SKM-1 (cell line): ENCODE measurements at regions not wholly inside any gene's neighbourhood (a gene's known extent, or its start where the extent isn't known, plus 50 kb on each side); places are given as distances from the start of the nearest gene placed in this dataset.

Experiments used
- DNase-seq: peaks from one replicate; lab custom pipeline; 2025; ENCODE audit not compliant: unreplicated experiment; lab: John Stamatoyannopoulos, UW

DNA sequence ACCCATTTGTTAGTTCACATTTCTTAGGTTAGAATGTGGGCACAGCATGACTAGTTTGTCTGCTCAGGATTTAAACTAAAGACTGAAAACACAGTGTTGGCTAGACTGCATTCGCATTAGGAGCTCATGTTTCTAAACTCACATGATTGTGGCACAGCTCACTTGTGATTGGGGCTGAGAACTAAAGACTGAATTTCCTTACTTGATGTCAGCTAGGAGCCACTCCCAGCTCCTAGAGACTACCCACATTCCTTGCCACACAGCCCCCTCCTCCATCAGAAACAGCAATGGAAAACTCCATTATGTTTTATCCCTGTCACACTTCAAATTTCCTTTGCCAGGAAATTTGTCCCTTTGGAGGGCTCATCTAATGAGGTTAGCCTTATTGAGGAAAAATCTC is 170.2 kb upstream of the NUDT6 start:
- no peak for DNase-seq

DNA sequence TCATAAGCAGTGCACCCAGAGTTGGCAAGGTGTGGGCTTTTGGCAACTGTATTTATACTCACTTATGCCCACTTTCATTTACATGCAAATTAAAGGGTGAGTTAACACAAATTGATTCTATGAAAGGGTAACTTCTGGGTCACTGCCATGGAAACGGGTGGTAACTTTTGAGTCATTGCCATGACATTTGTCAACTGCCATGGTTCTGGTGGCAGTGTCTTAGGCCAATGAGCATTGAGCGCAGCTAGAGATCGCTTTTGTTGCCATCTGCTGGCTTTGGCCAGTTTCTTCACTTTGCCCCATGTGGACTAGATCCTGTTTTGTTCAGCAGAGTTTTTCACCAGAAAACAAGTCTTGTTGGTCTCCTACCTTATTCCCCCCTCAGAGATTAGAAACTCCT is 170.8 kb upstream of the NUDT6 start:
- DNase-seq, result no peak

DNA sequence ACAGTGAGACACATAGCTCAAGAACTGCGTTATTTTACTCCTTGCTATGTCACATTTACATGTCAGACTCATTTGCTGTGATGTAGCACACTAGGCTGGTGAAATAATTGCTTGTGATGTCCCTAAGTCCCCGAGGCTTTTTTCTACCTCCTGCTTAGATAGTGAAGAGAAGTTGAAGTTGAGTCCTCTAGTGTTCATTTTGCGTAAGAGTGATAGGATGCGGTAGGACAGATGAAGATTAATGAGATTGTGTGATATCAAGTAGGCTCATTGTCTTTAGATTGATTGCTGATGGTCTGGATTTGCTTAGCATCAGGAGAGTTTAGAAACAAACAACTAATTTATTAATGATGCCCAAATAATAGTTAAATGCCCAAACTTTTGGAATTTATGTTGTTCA is 173.6 kb upstream of the NUDT6 start:
- no peak for DNase-seq

DNA sequence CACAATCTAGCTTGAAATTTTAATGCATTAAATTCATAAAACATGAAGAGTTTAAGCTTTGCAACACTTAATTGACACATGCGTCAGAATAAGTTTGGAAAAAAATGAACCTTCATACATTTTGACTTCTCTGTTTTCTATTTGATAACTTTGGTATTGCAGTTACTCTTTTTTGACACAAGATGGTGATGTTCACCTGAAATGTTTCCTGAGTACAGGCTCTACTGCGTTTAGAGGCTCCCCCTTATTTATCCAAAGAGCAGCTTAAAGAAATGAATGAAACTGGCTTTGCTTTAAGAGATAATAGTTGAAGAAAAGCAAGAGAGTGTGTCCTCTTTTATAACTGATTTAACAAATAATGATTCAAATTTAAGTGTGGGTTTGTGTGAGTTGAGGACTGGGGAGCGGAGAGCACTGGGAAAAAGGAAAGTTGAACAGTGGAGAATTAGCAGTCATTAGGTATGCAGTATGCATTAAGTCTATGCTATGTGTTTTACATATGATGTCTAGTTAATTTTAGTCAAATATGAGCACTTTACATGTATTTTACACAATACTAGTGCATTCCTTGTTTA is 180.6 kb upstream of the NUDT6 start:
- DNase-seq, result peak; percentile 11

DNA sequence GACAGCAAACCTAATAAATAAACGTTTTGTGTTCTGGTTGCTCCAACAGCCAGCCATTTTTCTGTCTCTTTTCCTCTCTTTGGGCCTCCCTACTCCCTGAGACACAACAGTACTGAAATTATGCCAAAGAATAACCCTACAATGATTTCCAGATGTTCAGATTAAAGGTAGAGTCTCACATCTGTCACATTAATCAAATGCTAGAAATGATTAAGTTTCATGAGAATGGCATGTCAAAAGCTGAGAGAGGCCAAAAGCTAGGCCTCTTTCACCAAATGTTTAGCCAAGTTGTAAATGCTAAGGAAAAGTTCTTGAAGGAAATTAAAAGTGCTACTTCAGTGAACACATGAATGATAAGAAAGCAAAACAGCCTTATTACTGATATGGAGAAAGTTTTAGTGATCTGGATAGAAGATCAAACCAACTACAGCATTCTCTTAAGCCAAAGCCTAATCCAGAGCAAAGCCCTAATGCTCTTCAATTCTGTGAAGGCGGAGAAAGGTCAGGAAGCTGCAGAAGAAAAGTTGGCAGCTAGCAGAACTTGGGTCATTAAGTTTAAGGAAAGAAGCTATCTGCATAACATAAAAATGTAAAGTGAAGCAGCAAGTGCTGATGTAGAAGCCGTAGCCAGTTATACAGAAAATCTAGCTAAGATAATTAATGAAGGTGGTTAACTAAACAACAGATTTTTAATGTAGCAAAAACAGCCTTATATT is 182.1 kb upstream of the NUDT6 start:
- no peak for DNase-seq

DNA sequence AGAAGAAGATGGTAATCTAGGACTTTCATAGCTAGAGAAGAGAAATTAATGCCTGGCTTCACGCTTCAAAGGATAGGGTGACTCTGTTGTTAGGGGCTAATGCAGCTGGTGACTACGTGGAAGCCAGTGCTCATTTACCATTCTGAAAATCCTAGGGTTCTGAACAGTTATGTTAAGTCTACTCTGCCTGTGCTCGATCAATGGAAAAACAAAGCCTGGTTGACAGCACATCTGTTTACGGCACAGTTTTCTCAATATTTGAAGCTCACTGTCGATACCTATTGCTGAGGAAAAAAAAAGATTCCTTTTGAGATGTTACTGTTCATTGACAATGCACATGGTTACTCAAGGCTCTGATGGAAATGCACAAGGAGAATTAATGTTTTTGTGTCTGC is 182.6 kb upstream of the NUDT6 start:
- DNase-seq, result no peak

DNA sequence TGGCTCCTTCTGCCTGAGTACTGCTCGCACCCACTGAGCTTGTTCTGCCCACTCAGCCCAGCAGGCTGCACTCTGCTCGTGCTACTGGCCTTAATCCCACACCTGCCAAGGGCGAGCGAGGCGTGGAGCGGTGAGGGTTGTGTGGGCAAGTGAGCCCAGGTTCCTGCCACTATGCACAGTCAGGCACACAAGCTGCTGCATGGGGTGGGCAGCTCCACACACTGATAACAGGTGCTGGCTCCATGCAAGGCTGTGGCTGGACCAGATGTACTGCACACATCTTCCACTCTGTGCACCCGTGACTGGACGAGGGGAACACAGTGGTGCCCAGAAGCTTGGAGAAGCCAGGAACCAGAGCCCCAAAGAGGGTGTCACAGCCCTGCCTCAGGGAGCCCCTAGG is 184.3 kb upstream of the NUDT6 start:
- DNase-seq, result no peak

DNA sequence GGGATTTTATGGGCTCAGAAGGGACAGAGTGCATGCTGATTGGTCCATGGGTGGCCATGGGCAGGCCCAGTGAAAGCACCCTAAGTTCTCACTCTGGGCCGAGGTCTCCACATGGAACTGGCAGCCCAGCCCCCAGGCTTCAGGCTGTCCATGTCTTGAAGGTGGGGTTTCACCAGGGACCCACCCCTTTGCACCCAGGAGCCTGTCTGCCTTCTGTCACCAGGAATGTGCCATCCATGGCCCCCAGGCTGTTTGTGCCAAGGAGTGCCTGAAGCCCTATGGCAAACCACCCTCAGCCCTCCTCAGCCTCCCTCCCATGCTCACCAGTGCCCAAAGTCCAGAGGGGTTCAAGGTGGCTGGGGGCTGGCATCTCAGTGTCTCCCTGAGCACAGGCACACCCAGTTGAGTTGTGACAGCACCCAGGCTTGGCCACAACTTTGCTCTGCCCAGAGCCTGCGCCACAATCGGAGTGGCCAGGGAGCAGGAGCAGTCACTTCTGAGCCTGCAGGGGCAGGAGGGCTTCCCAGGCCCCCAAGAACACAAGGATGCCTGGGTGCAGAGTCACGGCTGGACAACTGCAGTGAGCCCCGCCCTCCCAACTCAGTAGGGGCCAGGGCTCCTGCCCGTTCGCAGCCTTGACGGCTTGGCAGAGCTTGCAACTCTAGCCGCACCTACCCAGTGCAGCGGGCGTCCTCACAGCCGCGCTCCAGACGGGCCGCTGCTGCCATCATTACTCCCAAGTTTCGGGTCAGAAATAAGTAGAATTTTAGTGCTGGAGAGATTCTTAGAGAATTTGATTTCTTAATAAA is 185.3 kb upstream of the NUDT6 start:
- no peak for DNase-seq

DNA sequence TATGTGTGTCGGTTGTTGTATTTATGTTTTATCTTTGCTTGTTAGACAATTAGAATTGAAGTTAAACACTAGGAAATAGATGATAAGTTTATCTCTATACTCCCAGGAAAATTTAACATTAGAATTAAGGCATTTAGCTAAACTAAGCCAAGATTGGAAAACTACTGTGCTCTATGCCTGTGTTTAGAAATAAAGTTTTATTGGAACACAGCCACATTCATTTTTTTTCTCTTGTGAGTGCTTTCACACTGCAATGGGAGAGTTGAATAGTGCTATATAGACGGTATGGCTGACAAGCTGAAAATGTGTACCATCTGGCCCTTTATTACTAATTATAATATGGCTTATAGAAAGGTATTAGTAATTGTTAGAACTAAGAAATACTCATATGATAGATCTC is 186.7 kb upstream of the NUDT6 start:
- DNase-seq, result no peak

DNA sequence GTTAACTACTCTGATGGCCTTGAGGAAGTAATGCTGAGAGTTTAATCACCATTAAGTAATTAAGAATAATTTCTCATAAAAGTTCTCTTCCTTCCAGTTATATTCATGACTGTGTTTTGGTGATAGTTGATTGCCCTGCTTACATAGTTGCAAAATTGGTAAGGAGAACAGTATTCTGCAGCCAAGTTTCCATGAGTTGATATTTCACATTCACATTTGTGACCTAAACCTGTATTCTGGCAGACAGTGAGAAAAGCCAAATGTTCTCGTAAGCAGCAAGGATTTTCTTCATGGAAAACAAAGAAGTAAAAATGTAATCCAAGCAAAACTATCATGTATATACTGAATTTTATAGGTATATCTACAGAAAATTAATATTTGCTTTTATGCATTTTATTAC is 187.8 kb upstream of the NUDT6 start:
- no peak for DNase-seq

DNA sequence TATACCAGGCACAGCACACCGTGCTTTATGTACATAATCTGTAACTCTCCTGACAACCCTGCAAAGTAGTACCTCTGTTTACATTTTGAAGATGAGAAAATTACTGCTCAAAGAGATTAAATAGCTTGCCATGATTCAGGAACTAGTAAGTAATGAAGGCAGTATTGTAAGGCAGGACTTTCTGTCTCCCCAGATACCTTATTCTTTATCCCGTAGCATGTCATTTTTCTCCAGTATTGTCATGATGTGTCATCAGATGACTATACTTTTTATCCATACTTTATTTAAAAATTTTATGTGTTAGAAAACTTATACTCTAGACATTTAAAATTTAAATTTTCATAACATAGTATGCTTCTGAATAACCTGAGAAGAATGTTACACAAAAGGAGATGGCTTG is 188.3 kb upstream of the NUDT6 start:
- DNase-seq, result no peak

DNA sequence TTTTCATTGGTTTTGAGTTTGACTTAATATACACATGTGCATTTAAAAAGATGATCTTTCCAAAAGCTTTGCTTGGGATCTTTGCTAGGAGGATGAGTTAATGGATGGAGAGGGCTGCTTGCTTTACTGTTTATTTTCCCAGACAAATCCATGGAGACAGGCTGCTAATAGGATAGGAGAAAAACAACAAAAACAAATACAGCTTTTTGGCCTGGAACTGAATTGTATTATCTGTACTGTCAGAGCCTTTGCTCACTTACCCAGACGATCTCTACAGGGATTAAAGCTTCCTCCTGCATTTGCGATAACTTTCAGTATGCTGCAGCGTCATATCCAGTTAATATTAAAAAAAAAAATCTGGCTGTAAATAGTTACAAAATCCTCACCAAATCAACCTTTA is 190.8 kb upstream of the NUDT6 start:
- DNase-seq, result no peak

DNA sequence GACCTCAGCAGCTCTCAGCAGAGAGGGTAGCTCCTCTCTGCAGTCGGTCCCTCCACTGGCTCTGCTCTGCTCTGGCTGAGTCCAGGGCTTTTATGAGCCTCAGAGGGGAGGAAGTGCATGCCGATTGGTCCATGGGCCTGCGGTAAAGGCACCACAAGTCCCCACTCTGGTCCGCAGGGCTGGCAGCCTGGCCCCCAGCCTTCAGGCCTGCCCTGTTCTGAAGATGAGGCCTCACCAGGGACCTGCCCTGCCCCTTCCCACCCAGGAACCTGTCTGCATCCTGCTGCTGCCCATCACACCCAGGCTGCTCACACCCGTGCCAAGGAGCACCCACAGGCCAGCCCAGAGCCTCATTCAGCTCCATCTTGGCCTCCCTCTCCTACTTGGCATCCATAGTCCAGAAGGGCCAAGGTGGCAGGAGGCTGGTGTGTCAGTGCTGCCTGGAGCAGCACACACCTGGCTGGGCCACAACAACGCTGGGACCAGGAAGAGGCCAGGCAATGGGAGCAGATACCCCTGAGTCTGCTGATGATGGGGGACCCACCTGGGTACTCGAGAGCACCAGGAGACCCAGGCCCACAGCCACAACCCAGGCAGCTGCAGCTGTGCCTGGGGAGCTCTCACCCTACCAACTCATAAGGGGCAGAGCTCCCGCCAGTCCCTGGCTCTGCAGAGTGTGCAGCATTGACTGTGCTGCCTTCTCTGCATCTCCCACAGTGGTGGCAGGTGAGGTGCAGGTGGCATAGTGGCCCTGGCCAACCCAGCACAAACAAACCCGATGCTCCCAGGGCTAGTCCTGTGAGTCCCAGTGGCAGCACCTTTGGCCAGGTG is 191.9 kb upstream of the NUDT6 start:
- DNase-seq, result no peak

DNA sequence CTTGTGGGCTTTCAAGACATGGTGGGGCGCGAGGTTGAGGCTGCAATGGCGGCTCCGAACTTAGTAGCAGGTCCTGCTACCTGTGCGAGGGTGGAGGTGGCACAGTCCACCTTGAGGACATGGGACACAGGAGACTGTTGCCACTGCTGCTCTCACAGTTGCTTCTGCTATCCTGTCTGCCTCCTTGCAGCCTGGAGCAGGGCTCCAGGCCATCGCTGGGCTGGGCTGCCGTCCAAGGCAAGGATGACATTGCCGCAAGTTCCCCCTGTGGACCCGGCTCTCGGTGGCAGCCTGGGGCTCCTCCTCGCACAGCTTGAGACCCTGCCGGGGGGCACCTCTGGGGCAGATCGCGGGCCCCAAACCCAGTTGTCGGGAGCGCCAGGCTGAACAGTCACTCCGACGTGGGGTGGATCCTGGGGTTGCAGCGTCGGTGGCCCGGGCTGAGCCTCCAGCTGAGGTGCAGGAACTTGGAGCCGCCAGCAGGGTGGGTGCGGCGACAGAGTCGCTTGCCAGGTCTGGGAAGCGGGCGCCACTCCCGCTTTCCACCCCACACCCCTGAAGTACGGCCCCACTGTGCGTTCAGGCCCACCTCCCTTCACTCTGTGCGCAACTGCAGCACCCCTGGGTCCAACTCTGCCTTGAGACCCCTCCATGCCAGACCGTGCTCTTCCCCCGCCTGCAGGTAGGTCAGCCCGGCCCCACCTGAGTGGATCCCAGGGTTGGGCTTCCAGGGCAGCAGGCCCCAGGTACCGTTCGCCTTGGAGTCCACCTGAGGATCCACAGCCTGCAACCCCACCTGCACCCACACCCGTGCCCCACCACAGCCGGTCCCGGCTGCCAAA is 192.7 kb upstream of the NUDT6 start:
- no peak for DNase-seq

DNA sequence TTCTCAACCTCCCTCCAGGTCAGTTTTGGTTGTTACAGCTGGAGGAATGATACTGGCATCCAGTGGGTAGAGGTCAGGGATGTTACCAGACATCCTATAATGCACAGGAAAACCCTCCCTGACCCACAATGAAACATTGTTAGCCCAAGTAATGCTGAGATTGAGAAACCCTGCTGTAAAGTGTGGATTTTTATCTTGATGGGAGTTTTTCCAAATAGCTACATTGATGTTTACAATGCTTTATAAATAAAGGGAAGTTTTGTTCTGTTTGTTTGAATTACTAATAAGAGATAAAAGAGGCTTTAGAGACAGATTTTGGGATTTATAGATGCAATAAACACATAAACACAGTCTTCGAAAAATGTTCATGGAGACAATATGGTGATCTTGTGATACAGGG is 194.0 kb upstream of the NUDT6 start:
- DNase-seq, result no peak

DNA sequence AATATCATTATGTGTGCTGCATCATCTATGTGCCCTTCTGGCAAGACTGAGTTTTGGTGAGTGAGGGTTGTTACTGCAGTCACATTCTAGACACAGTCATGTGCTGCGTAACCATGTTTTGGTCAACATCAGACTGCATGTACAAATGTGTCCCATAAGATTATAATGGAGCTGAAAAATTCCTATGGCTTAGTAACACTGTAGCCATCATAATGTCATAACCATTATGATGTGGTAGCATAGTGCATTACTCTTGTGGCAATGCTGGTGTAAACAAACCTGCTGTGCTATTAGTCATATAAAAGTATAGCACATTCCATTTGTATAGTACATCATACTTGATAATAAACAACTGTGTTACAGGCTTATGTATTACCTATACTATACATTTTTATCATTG is 198.1 kb upstream of the NUDT6 start:
- DNase-seq, result no peak

DNA sequence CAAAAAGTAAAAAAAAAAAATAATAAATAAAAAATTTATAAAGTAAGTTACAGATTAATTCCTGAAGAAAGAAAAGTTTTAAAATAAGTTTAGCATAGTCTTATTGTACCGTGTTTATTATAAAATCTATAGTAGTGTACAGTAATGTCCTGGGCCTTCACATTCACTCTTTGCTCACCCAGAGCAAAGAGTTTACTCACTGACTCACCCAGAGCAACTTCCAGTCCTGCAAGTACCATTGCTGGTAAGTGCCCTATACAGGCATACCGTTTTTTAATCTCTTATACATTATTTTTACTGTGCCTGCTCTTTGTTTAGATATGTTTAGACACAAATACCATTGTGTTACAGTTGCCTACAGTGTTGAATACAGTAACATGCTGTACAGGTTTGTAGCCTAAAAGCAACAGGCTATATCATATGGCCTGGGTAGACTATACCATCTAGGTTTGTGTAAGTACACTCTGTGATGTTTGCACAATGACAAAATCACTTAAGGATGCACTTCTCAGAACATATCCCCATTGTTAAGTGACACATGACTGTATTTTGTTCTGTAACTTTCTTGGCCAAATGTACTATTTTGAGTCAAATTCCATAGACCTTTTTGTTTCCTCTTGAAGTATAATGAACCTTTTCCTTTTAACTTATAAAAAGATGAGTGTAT is 199.0 kb upstream of the NUDT6 start:
- DNase-seq, result no peak

DNA sequence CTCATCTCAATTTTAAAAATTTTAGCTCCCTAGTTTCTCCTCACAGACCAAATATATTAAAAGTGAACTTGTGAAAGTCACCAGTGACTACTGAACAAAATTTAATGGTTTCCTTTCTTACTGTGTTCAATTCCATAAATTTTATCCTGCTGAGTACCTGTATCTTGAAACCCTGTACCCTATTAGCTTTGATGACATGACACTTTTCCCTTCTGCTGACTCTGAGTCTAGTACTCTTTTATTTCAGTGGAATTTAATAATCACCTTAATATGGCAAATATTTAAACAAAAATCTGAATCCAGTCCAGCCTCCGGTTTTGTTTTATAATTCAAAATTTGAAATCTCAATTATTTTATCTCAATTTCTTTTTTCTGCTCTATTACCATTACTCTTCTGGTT is 203.1 kb upstream of the NUDT6 start:
- DNase-seq, result no peak

DNA sequence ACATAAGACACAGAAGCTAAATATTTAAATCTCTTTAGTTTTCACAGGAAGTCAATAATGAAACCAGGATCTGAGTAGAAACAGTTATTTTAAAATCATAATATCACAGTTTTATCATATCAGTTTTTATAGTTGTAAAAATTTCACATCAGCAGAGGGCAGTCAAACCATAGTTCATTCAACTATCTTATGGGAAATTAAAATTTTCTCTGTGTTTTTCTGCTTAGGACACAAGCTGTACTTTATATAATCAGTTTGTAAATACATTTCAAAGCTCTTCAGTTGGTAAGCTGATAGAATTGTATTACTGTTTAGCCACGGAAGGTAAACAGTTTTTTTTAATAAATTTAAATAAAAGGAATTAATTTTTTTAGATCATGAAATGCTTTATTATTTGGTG is 204.8 kb upstream of the NUDT6 start:
- DNase-seq, result no peak

DNA sequence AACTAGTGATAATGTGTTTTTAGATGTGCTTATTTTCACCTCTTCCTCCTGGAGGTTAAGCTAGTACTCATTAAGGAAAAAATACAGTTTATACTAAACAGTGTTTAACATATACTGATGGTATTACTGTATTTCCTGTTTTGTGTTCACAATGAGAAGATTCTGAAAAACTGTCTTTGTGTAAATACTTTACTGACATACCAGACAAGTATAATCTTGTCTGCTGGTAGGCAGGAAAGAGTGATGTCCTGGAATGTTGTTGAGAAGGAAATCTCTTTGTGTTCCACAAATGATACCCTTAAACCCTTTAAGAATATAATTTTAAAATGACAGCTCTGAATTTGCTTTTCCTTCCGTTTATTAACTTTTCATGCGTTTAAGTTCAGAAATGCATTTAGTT is 205.5 kb upstream of the NUDT6 start:
- no peak for DNase-seq
